Liver (tissue), 8 donors: ENCODE measurements at regions not wholly inside any gene's neighbourhood (a gene's known extent, or its start where the extent isn't known, plus 50 kb on each side); places are given as distances from the start of the nearest gene placed in this dataset.

ENCODE experiments used
- DNase-seq: peaks from one replicate; pipeline ENCODE4 v3.0.0-alpha.2; 2017; ENCODE audit warnings: low spot score
- H3K27ac ChIP-seq, 2 donors: one replicate each; pipeline ENCODE4 v1.7.0; 2013; ENCODE audit warnings: inconsistent platforms in 2 of 2, low read length in 2 of 2, control low read depth in 1 of 2, low read depth in 1 of 2, mild to moderate bottlenecking in 1 of 2
- H3K27me3 ChIP-seq, 4 donors: one replicate each; pipeline versions ENCODE4 v1.6.1 to v1.7.0; 2013; ENCODE audit warnings: low read length in 3 of 4, inconsistent platforms in 1 of 4, mild to moderate bottlenecking in 1 of 4, moderate library complexity in 1 of 4; ENCODE audit not compliant: control insufficient read depth in 4 of 4, insufficient read depth in 4 of 4
- H3K36me3 ChIP-seq, 4 donors: one replicate each; pipeline versions ENCODE4 v1.6.1 to v1.7.0; 2013; ENCODE audit warnings: low read length in 3 of 4, mild to moderate bottlenecking in 3 of 4, low read depth in 1 of 4, moderate library complexity in 1 of 4; ENCODE audit not compliant: control insufficient read depth in 4 of 4, insufficient read depth in 3 of 4
- H3K4me1 ChIP-seq, 4 donors: one replicate each; pipeline versions ENCODE4 v1.6.1 to v1.7.0; 2013; ENCODE audit warnings: low read length in 3 of 4, mild to moderate bottlenecking in 3 of 4, moderate library complexity in 1 of 4; ENCODE audit not compliant: control insufficient read depth in 4 of 4, insufficient read depth in 4 of 4
- H3K4me3 ChIP-seq, 3 donors: one replicate each; pipeline versions ENCODE4 v1.6.1 to v1.7.0; 2013; ENCODE audit warnings: low read length in 3 of 3, control low read depth in 1 of 3, low read depth in 1 of 3, mild to moderate bottlenecking in 1 of 3
- H3K9ac ChIP-seq, 2 donors: one replicate each; pipeline ENCODE4 v1.7.0; 2013; ENCODE audit warnings: low read length in 2 of 2, mild to moderate bottlenecking in 2 of 2, moderate library complexity in 2 of 2, control low read depth in 1 of 2, low read depth in 1 of 2
- H3K9me3 ChIP-seq, 4 donors: one replicate each; pipeline versions ENCODE4 v1.6.1 to v1.7.0; 2013; ENCODE audit warnings: low read length in 3 of 4; ENCODE audit not compliant: control insufficient read depth in 4 of 4
- EGR1 ChIP-seq, 2 donors: IDR thresholded peaks; 2 replicates each; pipeline ENCODE4 v1.6.1; 2016 to 2018; ENCODE audit warnings: antibody characterized with exemption in 2 of 2, low read depth in 2 of 2
- FOXA1 ChIP-seq: IDR thresholded peaks from 2 replicates; pipeline ENCODE4 v1.6.1; 2016; ENCODE audit warnings: antibody characterized with exemption
- FOXA2 ChIP-seq: IDR thresholded peaks from 2 replicates; pipeline ENCODE4 v1.6.1; 2016; ENCODE audit warnings: antibody characterized with exemption
- GABPA ChIP-seq, 2 donors: IDR thresholded peaks in 1 of 2; conservative IDR thresholded peaks in 1 of 2; 2 replicates each; pipeline ENCODE4 v1.6.1; 2016; ENCODE audit warnings: antibody characterized with exemption in 2 of 2, mild to moderate bottlenecking in 1 of 2, moderate library complexity in 1 of 2
- HNF4A ChIP-seq, 2 donors: conservative IDR thresholded peaks; 2 replicates each; pipeline ENCODE4 v1.6.1; 2016; ENCODE audit warnings: antibody characterized with exemption in 2 of 2, mild to moderate bottlenecking in 2 of 2
- HNF4G ChIP-seq: IDR thresholded peaks from 2 replicates; pipeline ENCODE4 v1.6.1; 2016; ENCODE audit warnings: antibody characterized with exemption
- JUND ChIP-seq, 2 donors: IDR thresholded peaks; 2 replicates each; pipeline ENCODE4 v1.6.1; 2016; ENCODE audit warnings: antibody characterized with exemption in 2 of 2
- NR2F2 ChIP-seq: IDR thresholded peaks from 2 replicates; pipeline ENCODE4 v1.6.1; 2016; ENCODE audit warnings: antibody characterized with exemption
- RAD21 ChIP-seq, 2 donors: IDR thresholded peaks; 2 replicates each; pipeline ENCODE4 v1.6.1; 2016; ENCODE audit warnings: antibody characterized with exemption in 2 of 2, mild to moderate bottlenecking in 2 of 2
- RXRA ChIP-seq, 2 donors: IDR thresholded peaks; 2 replicates each; pipeline ENCODE4 v1.6.1; 2017 to 2018; ENCODE audit warnings: antibody characterized with exemption in 2 of 2, mild to moderate bottlenecking in 1 of 2
- SP1 ChIP-seq: IDR thresholded peaks from 2 replicates; pipeline ENCODE4 v1.6.1; 2018; ENCODE audit warnings: antibody characterized with exemption, mild to moderate bottlenecking
- TAF1 ChIP-seq: conservative IDR thresholded peaks from 2 replicates; pipeline ENCODE4 v1.6.1; 2016; ENCODE audit warnings: antibody characterized with exemption, mild to moderate bottlenecking
- YY1 ChIP-seq: IDR thresholded peaks from 2 replicates; pipeline ENCODE4 v1.6.1; 2016; ENCODE audit warnings: antibody characterized with exemption, mild to moderate bottlenecking
- WGBS: extraction: QIAGEN DNeasy Blood & Tissue Kit; methylation state at CpG from one replicate; pipeline ENCODE4 v1.1.7; 2013; 5-methylcytosine and 5-hydroxymethylcytosine counted together
- TF ChIP-seq, protein P1 (sequence below): IDR thresholded peaks from 2 replicates; pipeline ENCODE4 v1.6.1; 2016; ENCODE audit warnings: antibody characterized with exemption, mild to moderate bottlenecking
- TF ChIP-seq, protein P2 (sequence below): IDR thresholded peaks from 2 replicates; pipeline ENCODE4 v1.6.1; 2016; ENCODE audit warnings: antibody characterized with exemption
- TF ChIP-seq, protein P3 (sequence below): IDR thresholded peaks from 2 replicates; pipeline ENCODE4 v1.6.1; 2016; ENCODE audit warnings: antibody characterized with exemption
- TF ChIP-seq, protein P4 (sequence below): fragments of 150-350 bp; IDR thresholded peaks from 2 replicates; pipeline ENCODE4 v1.5.1; 2017; ENCODE audit warnings: improper control_type of control experiment, low read depth, low read length; ENCODE audit not compliant: missing input control
- TF ChIP-seq, protein P5 (sequence below): IDR thresholded peaks from 2 replicates; pipeline ENCODE4 v1.6.1; 2016; ENCODE audit warnings: antibody characterized with exemption
- donor health status: healthy.
- donor health status: healthy.
- donor health status: healthy.
- donor health status: healthy.
- donor health status: healthy.

DNA sequence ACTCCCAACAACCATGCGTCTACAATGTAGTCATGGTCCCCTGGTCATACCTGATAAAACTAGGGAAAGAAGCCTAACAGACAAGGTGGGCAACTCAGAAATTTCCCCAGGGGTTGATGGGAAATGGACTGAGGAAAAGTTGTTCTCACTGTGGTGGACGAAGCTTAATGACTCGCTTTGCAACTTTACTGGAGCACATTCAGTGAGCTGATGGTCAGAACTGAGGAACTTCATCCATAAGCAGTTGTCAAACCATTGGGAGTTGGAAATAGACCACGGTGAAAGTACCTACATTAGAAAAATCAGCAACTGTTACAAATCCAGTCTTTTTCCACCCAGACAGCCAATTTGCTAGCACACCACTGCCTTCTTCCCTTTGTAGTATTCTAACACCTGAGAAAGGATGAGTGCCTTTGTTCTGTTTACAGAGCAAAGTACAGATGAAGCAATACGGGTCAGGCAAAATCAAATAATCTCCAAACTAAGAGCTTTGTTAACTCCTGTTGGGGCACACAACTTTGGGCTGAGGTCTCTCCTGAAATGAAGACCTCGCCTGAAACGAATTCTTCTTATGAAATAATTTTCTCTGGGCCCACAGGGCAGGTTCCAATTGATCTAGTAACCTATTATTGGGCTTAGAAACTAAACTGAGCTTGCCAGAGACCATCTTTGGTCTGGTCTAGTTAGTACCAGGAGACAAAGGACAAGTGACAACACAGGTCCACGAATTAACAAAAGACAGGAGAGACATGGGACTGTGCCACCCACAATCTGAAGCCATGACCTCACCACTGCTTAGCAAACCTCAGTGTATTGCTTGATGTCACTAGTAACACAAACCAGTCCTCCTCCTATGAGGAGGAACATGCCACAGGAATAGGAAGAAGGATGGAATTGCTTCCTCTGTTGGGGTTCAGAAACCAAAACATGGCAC is 58.9 kb upstream of the NFKB1 start:
- DNase-seq, result no peak
- TF ChIP-seq FOXA1, result peak; percentile 97
- TF ChIP-seq, protein P1, sequence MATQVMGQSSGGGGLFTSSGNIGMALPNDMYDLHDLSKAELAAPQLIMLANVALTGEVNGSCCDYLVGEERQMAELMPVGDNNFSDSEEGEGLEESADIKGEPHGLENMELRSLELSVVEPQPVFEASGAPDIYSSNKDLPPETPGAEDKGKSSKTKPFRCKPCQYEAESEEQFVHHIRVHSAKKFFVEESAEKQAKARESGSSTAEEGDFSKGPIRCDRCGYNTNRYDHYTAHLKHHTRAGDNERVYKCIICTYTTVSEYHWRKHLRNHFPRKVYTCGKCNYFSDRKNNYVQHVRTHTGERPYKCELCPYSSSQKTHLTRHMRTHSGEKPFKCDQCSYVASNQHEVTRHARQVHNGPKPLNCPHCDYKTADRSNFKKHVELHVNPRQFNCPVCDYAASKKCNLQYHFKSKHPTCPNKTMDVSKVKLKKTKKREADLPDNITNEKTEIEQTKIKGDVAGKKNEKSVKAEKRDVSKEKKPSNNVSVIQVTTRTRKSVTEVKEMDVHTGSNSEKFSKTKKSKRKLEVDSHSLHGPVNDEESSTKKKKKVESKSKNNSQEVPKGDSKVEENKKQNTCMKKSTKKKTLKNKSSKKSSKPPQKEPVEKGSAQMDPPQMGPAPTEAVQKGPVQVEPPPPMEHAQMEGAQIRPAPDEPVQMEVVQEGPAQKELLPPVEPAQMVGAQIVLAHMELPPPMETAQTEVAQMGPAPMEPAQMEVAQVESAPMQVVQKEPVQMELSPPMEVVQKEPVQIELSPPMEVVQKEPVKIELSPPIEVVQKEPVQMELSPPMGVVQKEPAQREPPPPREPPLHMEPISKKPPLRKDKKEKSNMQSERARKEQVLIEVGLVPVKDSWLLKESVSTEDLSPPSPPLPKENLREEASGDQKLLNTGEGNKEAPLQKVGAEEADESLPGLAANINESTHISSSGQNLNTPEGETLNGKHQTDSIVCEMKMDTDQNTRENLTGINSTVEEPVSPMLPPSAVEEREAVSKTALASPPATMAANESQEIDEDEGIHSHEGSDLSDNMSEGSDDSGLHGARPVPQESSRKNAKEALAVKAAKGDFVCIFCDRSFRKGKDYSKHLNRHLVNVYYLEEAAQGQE, result peak; percentile 88
- TF ChIP-seq, protein P2, sequence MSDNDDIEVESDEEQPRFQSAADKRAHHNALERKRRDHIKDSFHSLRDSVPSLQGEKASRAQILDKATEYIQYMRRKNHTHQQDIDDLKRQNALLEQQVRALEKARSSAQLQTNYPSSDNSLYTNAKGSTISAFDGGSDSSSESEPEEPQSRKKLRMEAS, result peak; percentile 64
- TF ChIP-seq TAF1, result no peak
- TF ChIP-seq, protein P3, sequence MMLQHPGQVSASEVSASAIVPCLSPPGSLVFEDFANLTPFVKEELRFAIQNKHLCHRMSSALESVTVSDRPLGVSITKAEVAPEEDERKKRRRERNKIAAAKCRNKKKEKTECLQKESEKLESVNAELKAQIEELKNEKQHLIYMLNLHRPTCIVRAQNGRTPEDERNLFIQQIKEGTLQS, result peak; percentile 85
- TF ChIP-seq YY1, result peak; percentile 82
- peak; percentile 98 for TF ChIP-seq HNF4A (conservative IDR thresholded peaks at IDR 0.05)
- peak; percentile 33 for TF ChIP-seq NR2F2
- TF ChIP-seq, protein P4, sequence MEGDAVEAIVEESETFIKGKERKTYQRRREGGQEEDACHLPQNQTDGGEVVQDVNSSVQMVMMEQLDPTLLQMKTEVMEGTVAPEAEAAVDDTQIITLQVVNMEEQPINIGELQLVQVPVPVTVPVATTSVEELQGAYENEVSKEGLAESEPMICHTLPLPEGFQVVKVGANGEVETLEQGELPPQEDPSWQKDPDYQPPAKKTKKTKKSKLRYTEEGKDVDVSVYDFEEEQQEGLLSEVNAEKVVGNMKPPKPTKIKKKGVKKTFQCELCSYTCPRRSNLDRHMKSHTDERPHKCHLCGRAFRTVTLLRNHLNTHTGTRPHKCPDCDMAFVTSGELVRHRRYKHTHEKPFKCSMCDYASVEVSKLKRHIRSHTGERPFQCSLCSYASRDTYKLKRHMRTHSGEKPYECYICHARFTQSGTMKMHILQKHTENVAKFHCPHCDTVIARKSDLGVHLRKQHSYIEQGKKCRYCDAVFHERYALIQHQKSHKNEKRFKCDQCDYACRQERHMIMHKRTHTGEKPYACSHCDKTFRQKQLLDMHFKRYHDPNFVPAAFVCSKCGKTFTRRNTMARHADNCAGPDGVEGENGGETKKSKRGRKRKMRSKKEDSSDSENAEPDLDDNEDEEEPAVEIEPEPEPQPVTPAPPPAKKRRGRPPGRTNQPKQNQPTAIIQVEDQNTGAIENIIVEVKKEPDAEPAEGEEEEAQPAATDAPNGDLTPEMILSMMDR, result no peak
- TF ChIP-seq EGR1 (IDR thresholded peaks at IDR 0.05; ENCODE audit: low read depth in 2 of 2), result peak in 1 of 2 donors; percentile 70
- peak; percentile 97 for TF ChIP-seq SP1
- peak; percentile 71 to 80 for TF ChIP-seq RXRA (IDR thresholded peaks at IDR 0.05)
- peak; percentile 94 for TF ChIP-seq FOXA2
- TF ChIP-seq RAD21 (IDR thresholded peaks at IDR 0.05), result peak; percentile 36 to 42
- TF ChIP-seq, protein P5, sequence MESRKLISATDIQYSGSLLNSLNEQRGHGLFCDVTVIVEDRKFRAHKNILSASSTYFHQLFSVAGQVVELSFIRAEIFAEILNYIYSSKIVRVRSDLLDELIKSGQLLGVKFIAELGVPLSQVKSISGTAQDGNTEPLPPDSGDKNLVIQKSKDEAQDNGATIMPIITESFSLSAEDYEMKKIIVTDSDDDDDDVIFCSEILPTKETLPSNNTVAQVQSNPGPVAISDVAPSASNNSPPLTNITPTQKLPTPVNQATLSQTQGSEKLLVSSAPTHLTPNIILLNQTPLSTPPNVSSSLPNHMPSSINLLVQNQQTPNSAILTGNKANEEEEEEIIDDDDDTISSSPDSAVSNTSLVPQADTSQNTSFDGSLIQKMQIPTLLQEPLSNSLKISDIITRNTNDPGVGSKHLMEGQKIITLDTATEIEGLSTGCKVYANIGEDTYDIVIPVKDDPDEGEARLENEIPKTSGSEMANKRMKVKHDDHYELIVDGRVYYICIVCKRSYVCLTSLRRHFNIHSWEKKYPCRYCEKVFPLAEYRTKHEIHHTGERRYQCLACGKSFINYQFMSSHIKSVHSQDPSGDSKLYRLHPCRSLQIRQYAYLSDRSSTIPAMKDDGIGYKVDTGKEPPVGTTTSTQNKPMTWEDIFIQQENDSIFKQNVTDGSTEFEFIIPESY, result peak; percentile 91
- peak; percentile 86 for TF ChIP-seq HNF4G
- TF ChIP-seq JUND (IDR thresholded peaks at IDR 0.05), result peak; percentile 84 to 92
- no peak for TF ChIP-seq GABPA (IDR thresholded peaks at IDR 0.05 in 1 of 2, conservative IDR thresholded peaks at IDR 0.05 in 1 of 2)
- H3K4me3 ChIP-seq, result no peak overlapping the region
- H3K27me3 ChIP-seq, result no peaks in the 10 kb centered on the region
- peak overlapping the region; percentile 83 to 84 for H3K27ac ChIP-seq
- H3K36me3 ChIP-seq, result no peaks in the 10 kb centered on the region
- peaks cover 10 to 41% (median 23%) of the 10 kb centered on the region in 4 donors for H3K4me1 ChIP-seq
- H3K9me3 ChIP-seq, result no peaks in the 10 kb centered on the region
- no peak overlapping the region for H3K9ac ChIP-seq
- 41% methylated on average over 8 of the region's 8 CpGs for WGBS
